Activated CD4-positive, alpha-beta memory T cell treated with anti-CD3 and anti-CD28 coated beads, Interleukin-2, amount 10 ng/mL, durations not matched to agents 7 days and 5 days (primary cell): ENCODE measurements at regions not wholly inside any gene's neighbourhood (a gene's known extent, or its start where the extent isn't known, plus 50 kb on each side); places are given as distances from the start of the nearest gene placed in this dataset.

Source experiments
- CTCF ChIA-PET: fragments of 350-600 bp; sonication (Branson Sonifier 250); formaldehyde crosslinking; loops from one replicate; lab custom pipeline; 2021; ENCODE audit warnings: antibody characterized with exemption, inconsistent platforms; lab: Charles Lee
- POLR2A ChIA-PET: fragments of 350-600 bp; sonication (Branson Sonifier 250); formaldehyde crosslinking; loops from one replicate; lab custom pipeline; 2021; ENCODE audit warnings: antibody characterized with exemption; lab: Charles Lee
- DNase-seq: peaks from one replicate; pipeline ENCODE4 v3.0.0-alpha.2; 2020
- H3K27ac Mint-ChIP-seq: one replicate; pipeline ENCODE4 v1.8.0; 2021; ENCODE audit warnings: mild to moderate bottlenecking, mixed read lengths
- H3K27me3 Mint-ChIP-seq: one replicate; pipeline ENCODE4 v1.8.0; 2021; ENCODE audit warnings: mixed read lengths
- H3K36me3 Mint-ChIP-seq: one replicate; pipeline ENCODE4 v1.8.0; 2021; ENCODE audit warnings: low read depth, mixed read lengths
- H3K4me1 Mint-ChIP-seq: one replicate; pipeline ENCODE4 v1.8.0; 2021; ENCODE audit warnings: mixed read lengths
- H3K4me3 Mint-ChIP-seq: one replicate; pipeline ENCODE4 v1.8.0; 2021; ENCODE audit warnings: mild to moderate bottlenecking, mixed read lengths
- H3K9me3 Mint-ChIP-seq: one replicate; pipeline ENCODE4 v1.8.0; 2021; ENCODE audit warnings: mixed read lengths

DNA sequence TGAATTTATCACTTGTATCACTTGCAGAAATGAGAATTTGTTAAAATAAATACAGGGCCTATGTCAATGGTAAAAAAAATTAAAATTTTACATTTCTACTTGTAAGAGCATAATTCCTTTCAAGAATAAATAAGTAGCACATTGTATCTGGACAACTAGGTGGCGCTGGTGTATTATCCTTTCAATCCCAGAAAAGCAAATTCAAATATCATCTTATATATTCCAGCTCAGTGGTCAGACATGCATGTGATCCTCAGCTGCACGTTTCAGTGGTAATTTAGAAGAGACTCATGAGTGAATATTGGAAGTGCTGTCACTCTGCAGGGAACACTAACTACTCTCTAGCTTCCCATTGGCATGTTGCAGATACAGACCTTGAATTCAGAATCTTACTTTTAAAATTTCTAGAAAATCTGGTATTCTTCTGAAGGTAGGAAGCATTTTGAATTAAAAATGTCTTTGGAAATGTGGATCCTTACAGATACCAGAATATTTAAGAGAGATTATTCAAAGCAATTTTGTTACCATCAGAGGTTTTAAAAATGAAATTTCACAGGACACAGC lies 1414.7 kb upstream of the TENM3 start:
- POLR2A ChIA-PET = no interaction called here

DNA sequence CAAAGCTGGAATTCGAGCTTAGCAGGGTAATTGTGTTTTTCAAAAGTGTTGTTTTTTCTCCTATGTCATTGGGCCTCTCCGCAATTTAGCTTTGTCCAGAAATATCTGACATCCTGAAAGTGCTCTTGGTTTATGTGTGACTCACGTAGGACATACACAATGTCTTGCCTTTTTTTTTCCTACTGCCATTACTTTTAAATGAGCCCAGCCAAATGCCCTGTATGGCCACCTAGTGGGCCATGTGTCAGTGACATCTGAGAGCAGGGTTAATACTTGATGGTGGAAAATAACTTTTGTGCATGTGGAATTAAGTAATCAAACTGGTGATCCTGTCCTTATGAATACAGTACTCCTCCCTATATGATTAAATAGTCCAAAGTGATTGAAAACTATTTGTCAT lies 1411.1 kb upstream of the TENM3 start:
- no peaks in the 10 kb centered on the region for H3K27me3 Mint-ChIP-seq
- no peaks in the 10 kb centered on the region for H3K4me1 Mint-ChIP-seq
- DNase-seq = no peak
- no peak overlapping the region for H3K4me3 Mint-ChIP-seq
- ChIA-PET POLR2A (no interaction called here), CTCF (no interaction called here)
- no peak overlapping the region for H3K27ac Mint-ChIP-seq
- no peaks in the 10 kb centered on the region for H3K9me3 Mint-ChIP-seq
- no peaks in the 10 kb centered on the region for H3K36me3 Mint-ChIP-seq

More for the DNA sequence above, 1414.7 kb upstream of the TENM3 start:
- no peak overlapping the region for H3K27ac Mint-ChIP-seq
- H3K36me3 Mint-ChIP-seq = no peaks in the 10 kb centered on the region
- CTCF ChIA-PET = no interaction called here
- H3K4me1 Mint-ChIP-seq = no peaks in the 10 kb centered on the region
- no peak overlapping the region for H3K4me3 Mint-ChIP-seq
- DNase-seq = no peak
- no peaks in the 10 kb centered on the region for H3K9me3 Mint-ChIP-seq
- H3K27me3 Mint-ChIP-seq = no peaks in the 10 kb centered on the region

DNA sequence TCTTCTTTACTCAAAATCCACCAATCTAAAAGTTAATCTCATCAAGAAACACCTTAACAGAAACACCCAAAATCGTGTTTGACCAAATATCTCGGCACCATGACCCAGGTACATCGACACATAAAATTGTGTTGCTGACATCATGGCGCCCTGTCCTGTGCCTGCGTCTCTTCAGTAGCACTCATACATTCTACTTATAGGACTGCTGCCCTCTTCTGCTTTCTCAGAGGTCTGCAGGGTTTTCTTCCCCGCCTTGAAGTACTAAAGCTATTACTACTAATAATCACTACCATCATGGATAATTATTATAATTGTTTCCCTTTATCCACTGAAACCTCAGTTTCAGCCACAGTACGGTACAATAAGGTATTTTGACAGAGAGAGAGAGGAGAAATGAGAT lies 1403.1 kb upstream of the TENM3 start:
- H3K9me3 Mint-ChIP-seq = no peaks in the 10 kb centered on the region
- no peaks in the 10 kb centered on the region for H3K27me3 Mint-ChIP-seq
- no peaks in the 10 kb centered on the region for H3K36me3 Mint-ChIP-seq
- no peak overlapping the region for H3K27ac Mint-ChIP-seq
- POLR2A ChIA-PET = no interaction called here
- CTCF ChIA-PET = no interaction called here
- no peak for DNase-seq
- no peaks in the 10 kb centered on the region for H3K4me1 Mint-ChIP-seq
- no peak overlapping the region for H3K4me3 Mint-ChIP-seq

DNA sequence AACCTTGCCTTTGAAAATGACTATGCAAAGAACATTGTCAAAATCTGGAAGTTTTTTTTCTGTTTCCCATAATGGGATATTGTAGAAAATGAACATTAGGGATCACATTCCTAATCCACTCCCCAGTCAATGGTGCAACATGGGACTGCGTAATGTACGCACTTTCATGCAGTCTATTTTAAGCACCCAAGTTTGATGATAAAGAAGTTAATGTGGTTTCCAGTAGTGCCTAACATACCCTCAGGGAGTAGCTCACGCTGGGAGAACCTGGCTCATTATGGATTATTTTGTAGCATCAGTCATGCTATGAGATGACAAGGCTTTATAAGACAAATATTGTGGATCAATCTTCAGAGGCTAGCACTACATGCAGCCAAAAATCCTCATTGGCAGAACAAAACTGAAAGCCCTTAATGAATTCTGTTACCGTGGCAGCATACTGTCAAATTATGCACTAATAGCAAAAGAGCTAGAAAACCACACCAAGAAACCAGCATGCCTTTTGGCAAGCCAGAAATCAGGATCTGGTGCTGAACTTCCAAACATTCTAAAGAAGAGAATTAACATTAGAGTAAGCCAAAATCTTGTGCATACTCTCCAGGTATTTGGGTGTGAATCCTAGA lies 1392.8 kb upstream of the TENM3 start:
- Mint-ChIP-seq H3K9me3 (peaks cover 6% of the 10 kb centered on the region), H3K27me3 (no peaks in the 10 kb centered on the region), H3K4me3 (no peak overlapping the region), H3K4me1 (no peaks in the 10 kb centered on the region), H3K36me3 (no peaks in the 10 kb centered on the region), H3K27ac (no peak overlapping the region)
- no peak for DNase-seq
- CTCF ChIA-PET = no interaction called here
- POLR2A ChIA-PET = no interaction called here

DNA sequence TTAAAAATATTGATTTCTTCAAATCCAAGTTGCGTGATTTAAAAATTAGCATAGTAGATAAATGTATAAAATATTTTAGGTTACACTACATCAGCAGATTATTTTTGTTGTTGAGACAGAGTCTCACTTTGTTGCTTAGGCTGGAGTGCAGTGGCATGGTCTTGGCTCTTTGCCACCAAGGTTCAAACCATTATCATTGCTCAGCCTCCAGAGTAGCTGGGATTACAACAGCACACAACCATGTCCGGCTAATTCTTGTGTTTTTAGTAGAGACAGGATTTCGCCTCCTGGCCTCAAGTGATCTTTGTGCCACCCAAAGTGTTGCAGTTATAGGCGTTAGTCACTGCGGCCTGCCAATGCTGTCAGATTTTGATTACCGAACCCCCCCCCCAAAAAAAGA lies 1390.5 kb upstream of the TENM3 start:
- Mint-ChIP-seq H3K27me3 (no peaks in the 10 kb centered on the region), H3K4me1 (no peaks in the 10 kb centered on the region), H3K27ac (no peak overlapping the region), H3K4me3 (no peak overlapping the region), H3K9me3 (peaks cover 8% of the 10 kb centered on the region), H3K36me3 (no peaks in the 10 kb centered on the region)
- POLR2A ChIA-PET = no interaction called here
- CTCF ChIA-PET = no interaction called here
- DNase-seq = no peak

DNA sequence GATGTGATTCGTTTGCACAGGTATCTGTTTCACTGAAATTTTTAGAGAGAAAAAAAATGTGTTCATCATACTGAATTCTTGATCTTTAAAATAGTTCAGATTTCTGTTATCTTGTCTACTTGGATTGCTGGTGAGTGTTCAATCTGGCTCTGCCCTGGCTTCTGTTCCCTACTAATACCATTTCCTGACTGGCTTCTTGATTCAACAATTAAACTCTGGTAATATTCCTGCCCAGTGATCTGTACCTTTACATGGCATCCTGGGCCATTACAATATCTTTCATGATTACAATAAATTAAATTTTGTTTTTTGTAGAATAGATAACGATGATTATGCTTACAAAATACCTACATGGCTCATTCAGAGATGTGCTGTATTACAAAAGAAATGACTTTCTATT lies 1388.0 kb upstream of the TENM3 start:
- DNase-seq = no peak
- no peaks in the 10 kb centered on the region for H3K27me3 Mint-ChIP-seq
- peaks cover 13% of the 10 kb centered on the region for H3K9me3 Mint-ChIP-seq
- CTCF ChIA-PET = no interaction called here
- no peak overlapping the region for H3K4me3 Mint-ChIP-seq
- H3K36me3 Mint-ChIP-seq = no peaks in the 10 kb centered on the region
- H3K27ac Mint-ChIP-seq = no peak overlapping the region
- no peaks in the 10 kb centered on the region for H3K4me1 Mint-ChIP-seq
- POLR2A ChIA-PET = no interaction called here

DNA sequence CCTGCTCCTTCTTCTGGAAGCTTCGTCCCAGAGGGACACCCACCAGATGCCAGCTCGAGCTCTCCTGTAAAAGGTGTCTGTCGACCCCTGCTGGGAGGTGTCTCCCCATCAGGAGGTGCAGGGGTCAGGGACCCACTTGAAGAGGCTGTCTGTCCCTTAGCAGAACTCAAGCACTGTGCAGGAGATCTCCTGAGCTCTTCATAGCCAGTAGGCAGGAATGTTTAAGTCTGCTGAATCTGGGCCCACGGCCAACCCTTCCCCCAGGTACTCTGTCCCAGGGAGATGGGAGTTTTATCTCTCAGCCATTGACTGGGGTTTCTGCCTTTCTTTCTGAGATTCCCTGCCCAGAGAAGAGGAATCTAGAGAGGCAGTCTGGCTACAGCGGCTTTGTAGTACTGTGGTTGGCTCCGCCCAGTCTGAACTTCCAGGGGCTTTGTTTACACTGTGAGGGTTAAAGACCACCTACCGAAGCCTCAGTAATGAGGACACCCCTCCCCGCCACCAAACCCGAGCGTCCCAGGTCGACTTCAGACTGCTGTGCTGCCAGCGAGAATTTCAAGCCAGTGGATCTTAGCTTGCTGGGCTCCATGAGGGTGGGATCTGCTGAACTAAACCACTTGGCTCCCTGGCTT lies 1383.0 kb upstream of the TENM3 start:
- no peak overlapping the region for H3K4me3 Mint-ChIP-seq
- CTCF ChIA-PET = no interaction called here
- no peaks in the 10 kb centered on the region for H3K27me3 Mint-ChIP-seq

DNA sequence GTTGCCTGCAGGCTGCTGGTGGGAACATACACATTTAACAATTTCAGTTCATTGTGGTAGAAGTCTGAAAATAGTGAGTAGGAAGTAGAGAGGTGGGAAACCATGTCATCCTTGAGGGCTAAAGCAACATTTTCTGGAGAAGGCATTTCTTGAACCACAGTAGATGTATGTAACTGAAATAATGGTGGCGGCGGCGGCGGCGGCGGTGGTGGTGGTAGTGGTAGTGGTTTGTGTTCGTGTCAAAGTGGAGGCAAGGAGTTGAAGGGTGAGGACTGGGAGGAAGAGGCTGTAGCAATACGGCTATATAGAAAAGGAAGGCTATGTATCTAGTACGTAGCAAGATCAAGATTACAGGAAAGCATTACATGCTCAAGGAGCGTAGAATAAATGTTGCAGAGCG lies 1381.6 kb upstream of the TENM3 start:
- no peaks in the 10 kb centered on the region for H3K27me3 Mint-ChIP-seq
- H3K4me1 Mint-ChIP-seq = no peaks in the 10 kb centered on the region
- POLR2A ChIA-PET = no interaction called here

More for the DNA sequence above, 1383.0 kb upstream of the TENM3 start:
- Mint-ChIP-seq H3K9me3 (peaks cover 26% of the 10 kb centered on the region), H3K36me3 (no peaks in the 10 kb centered on the region), H3K4me1 (no peaks in the 10 kb centered on the region), H3K27ac (no peak overlapping the region)
- POLR2A ChIA-PET = no interaction called here
- DNase-seq = no peak

DNA sequence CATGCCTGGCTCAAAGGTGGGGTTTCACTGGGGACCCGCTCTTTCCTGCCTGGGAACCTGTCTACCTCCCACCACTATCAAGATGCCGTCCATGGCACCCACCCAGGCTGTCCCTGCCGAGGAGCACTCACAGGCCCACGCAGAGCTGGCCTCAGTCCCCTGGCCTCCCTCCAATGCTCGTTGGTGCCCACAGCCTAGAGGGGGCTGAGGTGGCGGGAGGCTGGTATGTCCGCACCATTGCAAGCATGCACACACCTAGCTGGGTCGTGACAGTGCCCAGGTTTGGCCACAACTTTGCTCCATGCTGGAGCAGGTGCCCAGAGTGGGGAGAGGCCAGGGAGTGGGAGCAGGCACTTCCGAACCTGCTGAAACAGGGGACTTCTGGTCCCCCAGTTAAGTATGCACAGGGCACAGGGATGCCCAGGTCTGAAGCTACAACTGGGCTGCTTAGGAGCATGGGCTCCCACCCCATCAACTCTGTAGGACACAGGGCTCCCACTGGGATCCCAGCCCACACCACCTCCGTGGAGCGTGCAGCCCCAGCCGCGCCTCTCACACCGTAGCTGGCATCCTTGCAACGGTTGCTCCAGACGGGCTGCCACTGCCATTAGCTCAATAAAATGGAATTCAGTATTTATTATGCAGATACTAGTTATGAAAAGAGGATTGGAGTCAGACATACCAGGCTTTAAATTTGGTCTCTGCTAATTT lies 1376.1 kb upstream of the TENM3 start:
- Mint-ChIP-seq H3K9me3 (peaks cover 6% of the 10 kb centered on the region), H3K36me3 (no peaks in the 10 kb centered on the region), H3K4me3 (no peak overlapping the region), H3K27ac (no peak overlapping the region), H3K4me1 (no peaks in the 10 kb centered on the region), H3K27me3 (no peaks in the 10 kb centered on the region)
- ChIA-PET CTCF (no interaction called here), POLR2A (no interaction called here)
- no peak for DNase-seq

More for the DNA sequence above, 1381.6 kb upstream of the TENM3 start:
- no peak overlapping the region for H3K27ac Mint-ChIP-seq
- peaks cover 26% of the 10 kb centered on the region for H3K9me3 Mint-ChIP-seq
- CTCF ChIA-PET = no interaction called here
- no peak for DNase-seq
- no peak overlapping the region for H3K4me3 Mint-ChIP-seq
- no peaks in the 10 kb centered on the region for H3K36me3 Mint-ChIP-seq

DNA sequence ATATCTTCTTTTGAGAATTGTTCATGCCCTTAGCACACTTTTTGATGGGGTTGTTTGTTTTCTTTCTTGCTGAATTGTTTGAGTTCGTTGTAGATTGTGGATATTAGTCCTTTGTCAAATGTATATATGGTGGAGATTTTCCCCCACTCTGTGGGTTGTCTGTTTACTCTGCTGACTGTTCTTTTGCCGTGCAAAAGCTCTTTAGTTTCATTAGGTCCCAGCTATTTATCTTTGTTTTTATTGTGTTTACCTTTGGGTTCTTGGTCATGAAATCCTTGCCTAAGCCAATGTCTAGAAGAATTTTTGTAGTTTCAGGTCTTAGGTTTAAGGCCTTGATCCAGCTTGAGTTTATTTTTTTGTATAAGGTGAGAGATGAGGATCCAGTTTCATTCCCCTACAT lies 1372.6 kb upstream of the TENM3 start:
- Mint-ChIP-seq H3K4me3 (no peak overlapping the region), H3K27ac (no peak overlapping the region), H3K36me3 (no peaks in the 10 kb centered on the region), H3K4me1 (no peaks in the 10 kb centered on the region), H3K27me3 (no peaks in the 10 kb centered on the region), H3K9me3 (peaks cover 2% of the 10 kb centered on the region)
- POLR2A ChIA-PET = no interaction called here
- no peak for DNase-seq
- CTCF ChIA-PET = no interaction called here

DNA sequence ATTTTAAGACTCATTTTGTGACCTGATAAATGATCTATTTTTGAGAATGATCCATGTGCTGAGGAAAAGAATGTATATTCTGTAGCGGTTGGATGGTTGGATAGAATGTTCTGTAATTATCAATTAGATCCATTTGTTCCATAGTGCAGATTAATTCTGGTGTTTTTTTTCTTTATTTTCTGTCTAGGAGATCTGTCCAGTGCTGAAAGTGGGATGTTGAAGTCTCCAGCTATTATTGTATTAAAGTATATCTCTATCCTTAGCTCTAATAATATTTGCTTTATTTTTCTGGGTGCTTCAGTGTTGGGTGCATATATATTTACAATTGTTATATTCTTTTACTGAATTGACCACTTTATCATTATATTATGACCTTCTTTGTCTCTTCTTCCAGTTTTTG lies 1344.9 kb upstream of the TENM3 start:
- H3K36me3 Mint-ChIP-seq = no peaks in the 10 kb centered on the region
- no peak overlapping the region for H3K27ac Mint-ChIP-seq
- DNase-seq = no peak
- ChIA-PET CTCF (no interaction called here), POLR2A (no interaction called here)
- H3K27me3 Mint-ChIP-seq = no peaks in the 10 kb centered on the region
- H3K4me3 Mint-ChIP-seq = no peak overlapping the region
- H3K9me3 Mint-ChIP-seq = peaks cover 10% of the 10 kb centered on the region
- no peaks in the 10 kb centered on the region for H3K4me1 Mint-ChIP-seq

DNA sequence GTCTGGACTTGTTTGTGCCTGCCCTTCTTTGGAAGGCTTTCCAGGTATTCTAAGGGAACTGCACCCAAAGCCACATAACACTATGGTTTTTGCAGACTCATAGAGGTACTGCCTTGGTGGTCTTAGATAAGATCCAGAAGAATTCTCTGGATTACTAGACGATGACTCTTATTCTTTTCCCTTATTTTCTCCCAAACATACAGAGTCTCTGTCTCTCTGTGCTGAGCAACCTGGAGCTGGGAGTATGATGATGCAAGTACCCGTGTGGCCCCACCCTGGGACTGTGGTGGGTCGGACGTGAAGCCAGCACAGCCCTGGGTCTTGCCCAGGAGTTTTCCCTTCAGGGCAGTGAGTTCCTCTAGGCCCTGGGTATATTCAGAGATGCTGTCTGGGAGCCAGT lies 1342.4 kb upstream of the TENM3 start:
- Mint-ChIP-seq H3K27me3 (no peaks in the 10 kb centered on the region), H3K4me3 (no peak overlapping the region), H3K27ac (no peak overlapping the region), H3K4me1 (no peaks in the 10 kb centered on the region), H3K9me3 (peaks cover 10% of the 10 kb centered on the region), H3K36me3 (no peaks in the 10 kb centered on the region)
- ChIA-PET POLR2A (no interaction called here), CTCF (no interaction called here)
- DNase-seq = no peak

DNA sequence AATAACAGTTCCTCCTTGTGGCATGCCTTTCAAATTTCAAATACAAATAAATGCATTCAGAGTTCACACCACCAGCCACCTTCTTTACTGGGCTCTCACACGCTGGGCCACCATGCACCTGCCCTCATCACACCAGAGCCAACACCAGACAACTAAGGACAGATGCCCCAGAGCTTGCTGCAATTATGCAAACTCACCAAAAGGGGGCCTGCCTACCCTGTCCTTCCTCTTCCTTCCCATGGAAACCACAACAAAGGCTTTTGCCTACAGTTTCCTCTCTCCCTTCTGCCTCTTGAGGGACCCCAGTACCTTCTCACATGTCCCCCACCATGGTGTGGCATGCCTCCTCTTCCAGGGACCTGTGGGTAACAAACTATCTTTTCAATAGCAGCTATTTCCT lies 1333.9 kb upstream of the TENM3 start:
- no peaks in the 10 kb centered on the region for H3K36me3 Mint-ChIP-seq
- POLR2A ChIA-PET = no interaction called here
- H3K27ac Mint-ChIP-seq = no peak overlapping the region
- no peak for DNase-seq
- H3K4me1 Mint-ChIP-seq = no peaks in the 10 kb centered on the region
- CTCF ChIA-PET = no interaction called here
- no peaks in the 10 kb centered on the region for H3K27me3 Mint-ChIP-seq
- H3K4me3 Mint-ChIP-seq = no peak overlapping the region
- no peaks in the 10 kb centered on the region for H3K9me3 Mint-ChIP-seq
